SK-N-SH treated with all-trans-retinoic acid at 6 μM for 48 hours (cell line): ENCODE measurements at regions not wholly inside any gene's neighbourhood (a gene's known extent, or its start where the extent isn't known, plus 50 kb on each side); places are given as distances from the start of the nearest gene placed in this dataset.

Source experiments
- GLIS3 ChIP-seq: fragments of 250-450 bp; sonication (Bioruptor Pico); IDR thresholded peaks from 2 replicates; pipeline ENCODE4 v1.5.0; 2020; ENCODE audit warnings: mild to moderate bottlenecking, moderate library complexity
- ISL1 ChIP-seq: fragments of 250-450 bp; sonication (Bioruptor Pico); IDR thresholded peaks from 2 replicates; pipeline ENCODE4 v2.1.2; 2022; ENCODE audit warnings: mild to moderate bottlenecking, moderate library complexity
- OSR1 ChIP-seq: fragments of 250-450 bp; sonication (Bioruptor Pico); IDR thresholded peaks from 2 replicates; pipeline ENCODE4 v1.8.0; 2022; ENCODE audit warnings: moderate library complexity, mild to moderate bottlenecking, inconsistent platforms
- PPARA ChIP-seq: fragments of 250-450 bp; sonication (Bioruptor Pico); IDR thresholded peaks from 2 replicates; pipeline ENCODE4 v1.5.0; 2020; ENCODE audit warnings: mild to moderate bottlenecking, borderline replicate concordance
- RARB ChIP-seq: fragments of 250-450 bp; sonication (Bioruptor Pico); IDR thresholded peaks from 2 replicates; pipeline ENCODE4 v1.8.0; 2021; ENCODE audit warnings: mild to moderate bottlenecking, moderate library complexity
- TOX ChIP-seq: fragments of 250-450 bp; sonication (Bioruptor Pico); IDR thresholded peaks from 2 replicates; pipeline ENCODE4 v1.8.0; 2021; ENCODE audit warnings: mild to moderate bottlenecking, moderate library complexity, borderline replicate concordance
- ZFP3 ChIP-seq: fragments of 250-450 bp; sonication (Bioruptor Pico); IDR thresholded peaks from 2 replicates; pipeline ENCODE4 v1.5.0; 2020; ENCODE audit warnings: mild to moderate bottlenecking, moderate library complexity
- ZFP30 ChIP-seq: fragments of 450-650 bp; formaldehyde crosslinking; IDR thresholded peaks from 2 replicates; pipeline ENCODE4 v1.5.0; 2022; ENCODE audit warnings: mild to moderate bottlenecking, moderate library complexity
- ZNF70 ChIP-seq: fragments of 450-650 bp; formaldehyde crosslinking; IDR thresholded peaks from 2 replicates; pipeline ENCODE4 v1.5.0; 2020; ENCODE audit warnings: mild to moderate bottlenecking, moderate library complexity
- TF ChIP-seq, protein P1 (sequence below): fragments of 250-450 bp; sonication (Bioruptor Pico); IDR thresholded peaks from 2 replicates; pipeline ENCODE4 v1.5.1; 2020; ENCODE audit warnings: low read depth, mild to moderate bottlenecking, moderate library complexity
- TF ChIP-seq, protein P2 (sequence below): fragments of 250-450 bp; sonication (Bioruptor Pico); IDR thresholded peaks from 2 replicates; pipeline ENCODE4 v1.8.0; 2020; ENCODE audit warnings: mild to moderate bottlenecking, moderate library complexity, borderline replicate concordance

DNA sequence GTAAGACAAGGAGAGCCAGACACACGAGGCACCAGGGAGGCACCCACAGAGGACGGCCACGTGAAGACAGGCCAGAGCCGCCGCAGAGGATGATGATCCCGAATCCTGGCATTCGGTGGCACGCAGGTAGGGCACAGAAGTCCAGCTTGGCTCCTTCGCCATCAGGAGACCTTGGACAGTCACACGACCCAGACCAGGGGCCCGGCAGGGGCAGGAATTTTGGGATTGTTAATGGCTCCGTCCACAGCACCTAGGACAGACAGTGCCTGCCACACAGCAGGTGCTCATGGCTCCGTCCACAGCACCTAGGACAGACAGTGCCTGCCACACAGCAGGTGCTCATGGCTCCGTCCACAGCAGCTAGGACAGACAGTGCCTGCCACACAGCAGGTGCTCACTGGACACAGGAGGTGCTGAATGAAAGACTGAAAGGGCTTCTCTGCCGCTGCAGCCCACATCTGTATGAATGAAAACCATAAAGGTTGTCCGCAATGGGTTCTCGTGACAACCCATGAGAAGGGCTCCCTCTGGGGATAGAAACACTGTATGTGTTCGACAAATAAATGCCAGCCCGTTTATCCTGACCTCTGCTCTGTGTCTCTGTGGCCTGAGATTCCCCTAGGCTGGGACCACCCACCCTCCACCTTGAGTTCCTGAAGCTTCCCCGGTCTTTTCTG is 341.6 kb downstream of the CTTN start:
- TF ChIP-seq, protein P1, sequence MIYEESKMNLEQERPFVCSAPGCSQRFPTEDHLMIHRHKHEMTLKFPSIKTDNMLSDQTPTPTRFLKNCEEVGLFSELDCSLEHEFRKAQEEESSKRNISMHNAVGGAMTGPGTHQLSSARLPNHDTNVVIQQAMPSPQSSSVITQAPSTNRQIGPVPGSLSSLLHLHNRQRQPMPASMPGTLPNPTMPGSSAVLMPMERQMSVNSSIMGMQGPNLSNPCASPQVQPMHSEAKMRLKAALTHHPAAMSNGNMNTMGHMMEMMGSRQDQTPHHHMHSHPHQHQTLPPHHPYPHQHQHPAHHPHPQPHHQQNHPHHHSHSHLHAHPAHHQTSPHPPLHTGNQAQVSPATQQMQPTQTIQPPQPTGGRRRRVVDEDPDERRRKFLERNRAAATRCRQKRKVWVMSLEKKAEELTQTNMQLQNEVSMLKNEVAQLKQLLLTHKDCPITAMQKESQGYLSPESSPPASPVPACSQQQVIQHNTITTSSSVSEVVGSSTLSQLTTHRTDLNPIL: no peak
- TF ChIP-seq ZFP30 (CRISPR knock-in tag) (no peak), OSR1 (no peak), GLIS3 (CRISPR knock-in tag) (no peak), ISL1 (CRISPR knock-in tag) (no peak), ZFP3 (CRISPR knock-in tag) (no peak), ZNF70 (CRISPR knock-in tag) (no peak), TOX (CRISPR knock-in tag) (no peak), PPARA (CRISPR knock-in tag) (no peak), RARB (no peak)
- TF ChIP-seq, protein P2, sequence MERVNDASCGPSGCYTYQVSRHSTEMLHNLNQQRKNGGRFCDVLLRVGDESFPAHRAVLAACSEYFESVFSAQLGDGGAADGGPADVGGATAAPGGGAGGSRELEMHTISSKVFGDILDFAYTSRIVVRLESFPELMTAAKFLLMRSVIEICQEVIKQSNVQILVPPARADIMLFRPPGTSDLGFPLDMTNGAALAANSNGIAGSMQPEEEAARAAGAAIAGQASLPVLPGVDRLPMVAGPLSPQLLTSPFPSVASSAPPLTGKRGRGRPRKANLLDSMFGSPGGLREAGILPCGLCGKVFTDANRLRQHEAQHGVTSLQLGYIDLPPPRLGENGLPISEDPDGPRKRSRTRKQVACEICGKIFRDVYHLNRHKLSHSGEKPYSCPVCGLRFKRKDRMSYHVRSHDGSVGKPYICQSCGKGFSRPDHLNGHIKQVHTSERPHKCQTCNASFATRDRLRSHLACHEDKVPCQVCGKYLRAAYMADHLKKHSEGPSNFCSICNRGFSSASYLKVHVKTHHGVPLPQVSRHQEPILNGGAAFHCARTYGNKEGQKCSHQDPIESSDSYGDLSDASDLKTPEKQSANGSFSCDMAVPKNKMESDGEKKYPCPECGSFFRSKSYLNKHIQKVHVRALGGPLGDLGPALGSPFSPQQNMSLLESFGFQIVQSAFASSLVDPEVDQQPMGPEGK (CRISPR knock-in tag): no peak
